IMR-90 (cell line): ENCODE measurements at regions not wholly inside any gene's neighbourhood (a gene's known extent, or its start where the extent isn't known, plus 50 kb on each side); places are given as distances from the start of the nearest gene placed in this dataset.

Experiments used
- ATAC-seq: fragments of 200-7000 bp; cut with Tn5 transposase; 2 replicates; pipeline ENCODE4 v1.9.1; 2020; ENCODE audit warnings: low read depth, mild to moderate bottlenecking, moderate library complexity
- BruUV-seq: library from RNA; stranded (reverse); fragments of 400-500 nt; replicated peaks from 2 replicates; lab custom pipeline; 2021; lab: Mats Ljungman, UMichigan
- CTCF ChIA-PET: fragments of 300-600 bp; formaldehyde crosslinking; extraction: SDS; loops from one replicate; lab custom pipeline; 2021; ENCODE audit warnings: antibody characterized with exemption; lab: Yijun Ruan, JAX
- POLR2A ChIA-PET: fragments of 300-600 bp; sonication (Branson Sonifier 250); formaldehyde crosslinking; loops from one replicate; lab custom pipeline; 2022; ENCODE audit warnings: antibody characterized with exemption; ENCODE audit not compliant: unreplicated experiment; lab: Charles Lee
- DNase-seq: peaks from one replicate; pipeline ENCODE4 v3.0.0; 2013
- H2AFZ ChIP-seq: replicated peaks from 2 replicates; pipeline ENCODE3; 2013; ENCODE audit warnings: low read length, mild to moderate bottlenecking; ENCODE audit not compliant: poor library complexity
- H2AK5ac ChIP-seq: 2 replicates; pipeline ENCODE4 v1.6.1; 2013; ENCODE audit warnings: low read depth, low read length, inconsistent platforms
- H2AK9ac ChIP-seq: replicated peaks from 2 replicates; pipeline ENCODE3; 2013; ENCODE audit warnings: mild to moderate bottlenecking, low read depth, low read length, moderate library complexity; ENCODE audit not compliant: poor library complexity
- H2BK120ac ChIP-seq: 2 replicates; pipeline ENCODE4 v1.6.1; 2013; ENCODE audit warnings: low read depth, low read length, inconsistent platforms
- H2BK15ac ChIP-seq: 3 replicates; pipeline ENCODE4 v1.6.1; 2013; ENCODE audit warnings: low read depth, low read length, inconsistent platforms
- H2BK20ac ChIP-seq: 2 replicates; pipeline ENCODE4 v1.6.1; 2013; ENCODE audit warnings: low read depth, mild to moderate bottlenecking, inconsistent platforms, low read length, moderate library complexity
- H2BK5ac ChIP-seq: 2 replicates; pipeline ENCODE4 v1.6.1; 2013; ENCODE audit warnings: mild to moderate bottlenecking, low read depth, low read length, inconsistent platforms; ENCODE audit not compliant: poor library complexity, severe bottlenecking
- H3K14ac ChIP-seq: replicated peaks from 2 replicates; pipeline ENCODE4 v1.6.1; 2013; ENCODE audit warnings: low read depth, low read length, inconsistent platforms
- H3K18ac ChIP-seq: 2 replicates; pipeline ENCODE4 v1.6.1; 2013; ENCODE audit warnings: low read depth, low read length, control low read depth
- H3K23ac ChIP-seq: 2 replicates; pipeline ENCODE4 v1.6.1; 2013; ENCODE audit warnings: low read depth, low read length, inconsistent platforms
- H3K27ac ChIP-seq: 2 replicates; pipeline ENCODE4 v1.5.1; 2013; ENCODE audit warnings: mild to moderate bottlenecking, control low read depth, low read length; ENCODE audit not compliant: insufficient read depth
- H3K27me3 ChIP-seq: 2 replicates; pipeline ENCODE4 v1.6.1; 2013; ENCODE audit warnings: low read length; ENCODE audit not compliant: control insufficient read depth, insufficient read depth
- H3K36me3 ChIP-seq: 2 replicates; pipeline ENCODE4 v1.6.1; 2013; ENCODE audit warnings: low read length, mixed read lengths; ENCODE audit not compliant: control insufficient read depth, insufficient read depth
- H3K4ac ChIP-seq: 2 replicates; pipeline ENCODE4 v1.6.1; 2013; ENCODE audit warnings: low read depth, low read length, inconsistent platforms
- H3K4me1 ChIP-seq: 2 replicates; pipeline ENCODE4 v1.6.1; 2013; ENCODE audit warnings: low read length, mixed read lengths; ENCODE audit not compliant: control insufficient read depth, insufficient read depth
- H3K4me2 ChIP-seq: 2 replicates; pipeline ENCODE4 v1.6.1; 2013; ENCODE audit warnings: low read depth, mild to moderate bottlenecking, control low read depth, low read length, moderate library complexity
- H3K4me3 ChIP-seq: 2 replicates; pipeline ENCODE4 v1.5.1; 2013; ENCODE audit warnings: low read depth, mild to moderate bottlenecking, control low read depth, low read length, moderate library complexity; ENCODE audit not compliant: insufficient read depth
- H3K56ac ChIP-seq: 2 replicates; pipeline ENCODE4 v1.6.1; 2013; ENCODE audit warnings: low read length, inconsistent platforms; ENCODE audit not compliant: insufficient read depth; ENCODE audit errors: extremely low read depth
- H3K79me1 ChIP-seq, 2 experiments: 2 replicates each; pipeline ENCODE4 v1.6.1; 2013; ENCODE audit warnings: low read length in 2 of 2, inconsistent platforms in 1 of 2, low read depth in 1 of 2
- H3K9ac ChIP-seq: 2 replicates; pipeline ENCODE4 v1.6.1; 2013; ENCODE audit warnings: low read depth, low read length, control low read depth
- H3K9me1 ChIP-seq: 2 replicates; pipeline ENCODE4 v1.6.1; 2013; ENCODE audit warnings: low read length, inconsistent platforms; ENCODE audit not compliant: insufficient read depth
- H3K9me3 ChIP-seq: 2 replicates; pipeline ENCODE4 v1.6.1; 2013; ENCODE audit warnings: low read length; ENCODE audit not compliant: control insufficient read depth, insufficient read depth
- H4K20me1 ChIP-seq: 2 replicates; pipeline ENCODE4 v1.6.1; 2013; ENCODE audit warnings: low read length, inconsistent platforms; ENCODE audit not compliant: insufficient read depth
- H4K5ac ChIP-seq: 2 replicates; pipeline ENCODE4 v1.6.1; 2013; ENCODE audit warnings: mild to moderate bottlenecking, low read depth, low read length, control low read depth
- H4K8ac ChIP-seq, 2 experiments: 2 replicates each; pipeline ENCODE4 v1.6.1; 2013; ENCODE audit warnings: low read depth in 2 of 2, low read length in 2 of 2, control low read depth in 1 of 2, inconsistent platforms in 1 of 2
- H4K91ac ChIP-seq: 2 replicates; pipeline ENCODE4 v1.6.1; 2013; ENCODE audit warnings: low read depth, low read length, inconsistent platforms; ENCODE audit not compliant: insufficient read depth
- BHLHE40 ChIP-seq: fragments of 150-350 bp; IDR thresholded peaks from 2 replicates; pipeline ENCODE4 v1.6.1; 2016; ENCODE audit warnings: mild to moderate bottlenecking, low read depth, low read length
- CEBPB ChIP-seq: IDR thresholded peaks from 2 replicates; pipeline ENCODE4 v1.6.1; 2012; ENCODE audit warnings: low read depth, low read length, improper control_type of control experiment
- CHD1 ChIP-seq: IDR thresholded peaks from 2 replicates; pipeline ENCODE4 v1.6.1; 2012; ENCODE audit warnings: low read depth, low read length, improper control_type of control experiment
- CTCF ChIP-seq: conservative IDR thresholded peaks from 2 replicates; pipeline ENCODE4 v1.5.1; 2012; ENCODE audit warnings: mild to moderate bottlenecking, low read depth, low read length, improper control_type of control experiment
- ELK1 ChIP-seq: fragments of 150-350 bp; IDR thresholded peaks from 2 replicates; pipeline ENCODE4 v1.6.1; 2016; ENCODE audit warnings: low read depth, mild to moderate bottlenecking, low read length, moderate library complexity, borderline replicate concordance
- MAFK ChIP-seq: IDR thresholded peaks from 2 replicates; pipeline ENCODE4 v1.6.1; 2012; ENCODE audit warnings: low read depth, low read length, improper control_type of control experiment
- MAZ ChIP-seq: IDR thresholded peaks from 2 replicates; pipeline ENCODE4 v1.6.1; 2012; ENCODE audit warnings: low read depth, mild to moderate bottlenecking, low read length, improper control_type of control experiment, moderate library complexity, borderline replicate concordance
- MXI1 ChIP-seq: IDR thresholded peaks from 2 replicates; pipeline ENCODE4 v1.6.1; 2012; ENCODE audit warnings: low read depth, mild to moderate bottlenecking, low read length, moderate library complexity, borderline replicate concordance
- NFE2L2 ChIP-seq: fragments of 150-350 bp; IDR thresholded peaks from 2 replicates; pipeline ENCODE4 v1.6.1; 2016; ENCODE audit warnings: low read depth, mild to moderate bottlenecking, low read length
- POLR2A ChIP-seq: IDR thresholded peaks from 2 replicates; pipeline ENCODE4 v1.6.1; 2012; ENCODE audit warnings: mild to moderate bottlenecking, low read depth, low read length
- RCOR1 ChIP-seq: IDR thresholded peaks from 2 replicates; pipeline ENCODE4 v1.6.1; 2012; ENCODE audit warnings: mild to moderate bottlenecking, low read length, improper control_type of control experiment; ENCODE audit not compliant: insufficient replicate concordance
- RFX5 ChIP-seq: IDR thresholded peaks from 2 replicates; pipeline ENCODE4 v1.8.0; 2012; ENCODE audit warnings: low read depth, mild to moderate bottlenecking, low read length, moderate library complexity
- SMC3 ChIP-seq: fragments of 150-350 bp; IDR thresholded peaks from 2 replicates; pipeline ENCODE4 v1.6.1; 2016; ENCODE audit warnings: low read depth, mild to moderate bottlenecking, antibody characterized with exemption, low read length, moderate library complexity
- WGBS, 2 experiments: methylation state at CpG; one replicate each; pipeline versions ENCODE4 v1.1.5 to v1.1.7; 2013; ENCODE audit warnings: missing lambda C conversion rate in 2 of 2; ENCODE audit not compliant: insufficient read length in 1 of 2; ENCODE audit errors: extremely low coverage in 2 of 2; 5-methylcytosine and 5-hydroxymethylcytosine counted together
- dilution Hi-C: fragments of 300-500 bp; cut with HindIII; formaldehyde crosslinking; loops from one replicate; pipeline ENCODE4 v1.14.3; 2018; ENCODE audit warnings: low sequenced_read_pairs; ENCODE audit not compliant: unreplicated experiment
- in situ Hi-C: fragments of 300-500 bp; cut with MboI; formaldehyde crosslinking; loops from 3 replicates; pipeline ENCODE4 v1.14.3; 2019; ENCODE audit warnings: low sequenced_read_pairs, inconsistent platforms, mixed read lengths
- intact Hi-C: fragments of 100-400 bp; cut with micrococcal nuclease; formaldehyde crosslinking; loops from 2 replicates; pipeline ENCODE4 v1.10.0; 2022

GRCh38 chr1:38672692-38673091 is 186.9 kb downstream of the RRAGC start:
- Histone ChIP-seq H3K23ac (no peak overlapping the region), H3K4me2 (no peak overlapping the region), H3K36me3 (no peaks in the 10 kb centered on the region), H3K9me3 (no peaks in the 10 kb centered on the region), H3K9me1 (no peaks in the 10 kb centered on the region), H3K14ac (no peak overlapping the region), H2AK9ac (no peak overlapping the region), H3K27me3 (no peaks in the 10 kb centered on the region), H3K4ac (no peak overlapping the region), H2BK20ac (no peak overlapping the region), H3K79me1 (no peaks in the 10 kb centered on the region), H4K8ac (no peak overlapping the region), H4K91ac (no peak overlapping the region), H2AK5ac (no peak overlapping the region), H3K18ac (no peak overlapping the region), H2BK120ac (no peak overlapping the region), H3K4me3 (no peak overlapping the region), H3K4me1 (no peaks in the 10 kb centered on the region), H4K5ac (no peak overlapping the region), H3K56ac (no peak overlapping the region), H3K9ac (no peak overlapping the region), H4K20me1 (no peaks in the 10 kb centered on the region), H2AFZ (no peak overlapping the region), H3K27ac (no peak overlapping the region), H2BK15ac (no peak overlapping the region), H2BK5ac (no peak overlapping the region)
- TF ChIP-seq RFX5 (no peak), MAFK (no peak), MXI1 (no peak), RCOR1 (no peak), BHLHE40 (no peak), NFE2L2 (no peak), ELK1 (no peak), POLR2A (no peak), CHD1 (no peak), CEBPB (no peak), MAZ (no peak), SMC3 (no peak), CTCF (no peak)
- ChIA-PET CTCF (no interaction called here), POLR2A (no interaction called here)
- in situ Hi-C loops, result no loop called here
- no TSS peak for BruUV-seq
- WGBS, 2 experiments, result 25% methylated on average over 1 of the region's 4 CpGs; no CpG with 5 or more reads in 1 of the 2 experiments
- intact Hi-C loops, result no loop called here
- dilution Hi-C loops, result no loop called here
- DNase-seq (no peak), ATAC-seq (no peak)
